Lung (tissue), 11 donors: ENCODE measurements at regions not wholly inside any gene's neighbourhood (a gene's known extent, or its start where the extent isn't known, plus 50 kb on each side); places are given as distances from the start of the nearest gene placed in this dataset.

Experiments
- ATAC-seq: fragments of 200-7000 bp; cut with Tn5 transposase; one replicate; pipeline ENCODE4 v1.9.1; 2020; ENCODE audit warnings: moderate number of reproducible peaks; ENCODE audit not compliant: insufficient read depth, low FRiP score
- DNase-seq, 3 donors: peaks; one replicate each; pipeline ENCODE4 v3.0.0-alpha.2; 2013 to 2017
- H3K27ac ChIP-seq, 2 donors: one replicate each; pipeline ENCODE4 v1.5.1; 2013; ENCODE audit warnings: mild to moderate bottlenecking in 2 of 2, moderate library complexity in 2 of 2, control low read depth in 1 of 2, inconsistent platforms in 1 of 2, low read depth in 1 of 2, low read length in 1 of 2
- H3K27me3 ChIP-seq, 3 donors: one replicate each; pipeline ENCODE4 v1.5.1; 2013; ENCODE audit warnings: low read length in 2 of 3; ENCODE audit not compliant: control insufficient read depth in 3 of 3, insufficient read depth in 3 of 3
- H3K36me3 ChIP-seq, 4 donors: one replicate each; pipeline ENCODE4 v1.5.1; 2013; ENCODE audit warnings: low read length in 4 of 4, mild to moderate bottlenecking in 1 of 4, moderate library complexity in 1 of 4; ENCODE audit not compliant: control insufficient read depth in 4 of 4, insufficient read depth in 4 of 4
- H3K4me1 ChIP-seq, 5 donors: one replicate each; pipeline ENCODE4 v1.5.1; 2013; ENCODE audit warnings: low read length in 5 of 5, mild to moderate bottlenecking in 2 of 5, moderate library complexity in 1 of 5; ENCODE audit not compliant: control insufficient read depth in 5 of 5, insufficient read depth in 5 of 5
- H3K4me3 ChIP-seq: one replicate; pipeline ENCODE4 v1.5.1; 2013; ENCODE audit warnings: mild to moderate bottlenecking, control low read depth, moderate library complexity
- H3K9ac ChIP-seq, 2 donors: one replicate each; pipeline ENCODE4 v1.5.1; 2013; ENCODE audit warnings: low read length in 2 of 2, control low read depth in 1 of 2; ENCODE audit not compliant: insufficient read depth in 1 of 2
- H3K9me3 ChIP-seq, 4 donors: one replicate each; pipeline ENCODE4 v1.5.1; 2013; ENCODE audit warnings: low read length in 3 of 4, mild to moderate bottlenecking in 1 of 4, moderate library complexity in 1 of 4; ENCODE audit not compliant: control insufficient read depth in 4 of 4, insufficient read depth in 3 of 4
- WGBS, 2 donors: extraction: QIAGEN DNeasy Blood & Tissue Kit; methylation state at CpG; one replicate each; pipeline ENCODE4 v1.1.7; 2013; 5-methylcytosine and 5-hydroxymethylcytosine counted together
- TF ChIP-seq, protein P1 (sequence below): IDR thresholded peaks from 2 replicates; pipeline ENCODE4 v1.5.1; 2012; ENCODE audit warnings: mild to moderate bottlenecking; ENCODE audit errors: control extremely low read depth, extremely low read depth
- donor health status: control.
- donor health status: control.
- donor health status: Bipolar disorder and iron deficiency.
- donor health status: healthy.
- donor health status: DM: yes; HTN: yes; CAD: no.

DNA sequence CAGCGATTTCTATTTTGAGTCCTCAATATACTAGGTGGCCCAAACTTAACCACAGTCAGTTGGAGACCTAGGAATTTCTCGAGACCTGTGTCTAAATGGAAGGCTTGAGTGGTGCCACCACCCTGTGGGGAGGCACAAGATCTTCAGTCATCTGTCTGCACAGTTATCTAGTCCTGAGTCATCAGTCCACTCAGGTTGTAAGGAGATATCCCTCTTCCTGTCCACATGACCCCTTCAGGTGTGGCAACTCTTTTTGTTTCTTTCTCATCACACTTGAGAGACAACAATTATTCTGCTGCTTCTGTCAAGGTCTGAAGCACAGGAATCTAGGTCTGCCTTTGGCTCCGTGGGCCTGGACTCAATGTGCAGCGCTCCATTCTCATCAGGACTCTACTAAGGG is 64.4 kb upstream of the IBSP start:
- no peaks in the 10 kb centered on the region for H3K9me3 ChIP-seq
- DNase-seq (no peak), ATAC-seq (no peak)
- WGBS, 2 donors, result 67 to 69% methylated on average over 4 of the region's 4 CpGs
- no peaks in the 10 kb centered on the region for H3K4me1 ChIP-seq
- H3K9ac ChIP-seq, result no peak overlapping the region
- TF ChIP-seq, protein P1, sequence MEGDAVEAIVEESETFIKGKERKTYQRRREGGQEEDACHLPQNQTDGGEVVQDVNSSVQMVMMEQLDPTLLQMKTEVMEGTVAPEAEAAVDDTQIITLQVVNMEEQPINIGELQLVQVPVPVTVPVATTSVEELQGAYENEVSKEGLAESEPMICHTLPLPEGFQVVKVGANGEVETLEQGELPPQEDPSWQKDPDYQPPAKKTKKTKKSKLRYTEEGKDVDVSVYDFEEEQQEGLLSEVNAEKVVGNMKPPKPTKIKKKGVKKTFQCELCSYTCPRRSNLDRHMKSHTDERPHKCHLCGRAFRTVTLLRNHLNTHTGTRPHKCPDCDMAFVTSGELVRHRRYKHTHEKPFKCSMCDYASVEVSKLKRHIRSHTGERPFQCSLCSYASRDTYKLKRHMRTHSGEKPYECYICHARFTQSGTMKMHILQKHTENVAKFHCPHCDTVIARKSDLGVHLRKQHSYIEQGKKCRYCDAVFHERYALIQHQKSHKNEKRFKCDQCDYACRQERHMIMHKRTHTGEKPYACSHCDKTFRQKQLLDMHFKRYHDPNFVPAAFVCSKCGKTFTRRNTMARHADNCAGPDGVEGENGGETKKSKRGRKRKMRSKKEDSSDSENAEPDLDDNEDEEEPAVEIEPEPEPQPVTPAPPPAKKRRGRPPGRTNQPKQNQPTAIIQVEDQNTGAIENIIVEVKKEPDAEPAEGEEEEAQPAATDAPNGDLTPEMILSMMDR, result no peak
- H3K27me3 ChIP-seq, result no peaks in the 10 kb centered on the region
- H3K36me3 ChIP-seq, result no peaks in the 10 kb centered on the region
- no peak overlapping the region for H3K4me3 ChIP-seq
- no peak overlapping the region for H3K27ac ChIP-seq

DNA sequence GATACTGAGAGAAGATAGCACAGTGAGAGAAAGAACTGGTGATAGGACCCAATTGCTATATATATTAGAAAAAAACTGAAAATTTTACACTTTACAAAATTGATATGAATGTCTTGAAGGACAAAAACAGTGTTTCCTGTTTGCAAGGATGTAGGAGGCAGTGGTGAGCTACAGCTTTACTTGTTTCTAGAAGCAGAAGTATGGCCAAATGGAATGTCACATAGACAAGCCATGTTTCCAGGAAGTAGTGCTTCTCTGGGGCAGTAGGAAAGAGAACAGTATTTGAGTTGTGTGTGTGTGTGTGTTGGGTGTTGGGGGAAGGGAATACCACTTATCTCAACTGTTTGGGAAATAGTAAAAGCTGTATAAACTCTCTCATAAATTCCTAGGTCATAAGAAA is 60.9 kb upstream of the IBSP start:
- Histone ChIP-seq H3K36me3 (no peaks in the 10 kb centered on the region), H3K9me3 (no peaks in the 10 kb centered on the region), H3K27ac (no peak overlapping the region), H3K27me3 (no peaks in the 10 kb centered on the region), H3K4me1 (no peaks in the 10 kb centered on the region), H3K9ac (no peak overlapping the region), H3K4me3 (no peak overlapping the region)
- DNase-seq (no peak), ATAC-seq (no peak)
- TF ChIP-seq, protein P1, result no peak

DNA sequence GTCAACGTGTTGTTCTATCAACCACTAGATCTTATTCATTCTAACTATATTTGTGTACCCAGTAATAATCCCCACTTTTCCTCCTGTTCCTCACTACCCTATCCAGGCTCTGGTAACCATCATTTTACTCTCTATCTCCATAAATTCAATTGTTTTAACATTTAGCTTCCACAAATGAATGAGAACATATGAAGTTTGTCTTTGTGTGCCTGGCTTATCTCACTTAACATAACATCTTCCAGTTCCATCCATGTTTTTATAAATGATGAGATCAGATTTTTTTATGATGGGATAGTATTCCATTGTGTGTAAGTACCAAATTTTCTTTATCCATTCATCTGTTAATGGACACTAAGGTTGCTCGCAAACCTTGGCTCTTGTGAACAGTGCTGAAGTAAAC is 59.9 kb upstream of the IBSP start:
- TF ChIP-seq, protein P1, result no peak

DNA sequence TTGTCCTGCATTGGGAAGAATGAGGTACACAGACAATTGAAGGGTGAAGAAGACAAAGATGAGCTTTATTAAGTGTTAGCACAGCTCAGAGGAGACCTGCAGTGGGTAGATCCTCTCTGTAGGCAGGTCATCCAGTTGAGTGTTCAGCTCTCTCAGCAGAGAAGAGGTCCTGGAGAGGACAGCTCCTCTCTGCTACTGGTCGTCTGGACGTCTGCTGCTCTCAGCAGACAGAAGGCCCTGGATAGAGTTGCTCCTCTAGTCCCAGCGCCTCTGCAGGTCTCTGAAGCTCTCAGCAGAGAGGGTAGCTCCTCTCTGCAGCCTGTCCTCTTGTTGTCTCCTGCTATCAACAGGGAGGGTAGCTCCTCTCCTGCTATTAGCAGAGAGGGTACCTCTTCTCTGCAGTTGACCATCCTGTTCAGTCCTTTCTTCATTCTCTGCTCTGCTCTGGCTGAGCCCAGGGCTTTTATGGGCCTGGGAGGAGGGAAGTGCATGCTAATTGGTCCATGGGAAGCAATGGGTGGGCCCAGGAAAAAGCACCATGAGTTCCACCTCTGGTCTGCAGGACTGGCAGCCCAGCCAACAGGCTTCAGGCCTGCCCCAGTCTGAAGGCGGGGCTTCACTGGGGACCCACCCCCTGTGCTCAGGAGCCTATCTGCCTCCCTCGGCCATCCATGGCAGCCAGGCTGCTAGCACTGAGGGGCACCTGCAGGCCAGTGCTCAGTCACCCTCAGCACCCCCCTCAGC is 54.1 kb upstream of the IBSP start:
- Histone ChIP-seq H3K4me3 (no peak overlapping the region), H3K9me3 (peaks cover 0 to 8% (median 2%) of the 10 kb centered on the region in 4 donors), H3K4me1 (peaks cover 0 to 15% (median 0%) of the 10 kb centered on the region in 5 donors), H3K36me3 (no peaks in the 10 kb centered on the region), H3K9ac (no peak overlapping the region), H3K27ac (no peak overlapping the region), H3K27me3 (no peaks in the 10 kb centered on the region)
- ATAC-seq (no peak), DNase-seq (no peak)
- 81 to 83% methylated on average over 5 of the region's 5 CpGs for WGBS, 2 donors
- TF ChIP-seq, protein P1, result no peak

More for the DNA sequence above, 59.9 kb upstream of the IBSP start:
- Histone ChIP-seq H3K27me3 (no peaks in the 10 kb centered on the region), H3K36me3 (no peaks in the 10 kb centered on the region), H3K4me3 (no peak overlapping the region), H3K4me1 (no peaks in the 10 kb centered on the region), H3K27ac (no peak overlapping the region), H3K9ac (no peak overlapping the region), H3K9me3 (no peaks in the 10 kb centered on the region)
- DNase-seq (no peak), ATAC-seq (no peak)
- 90 to 94% methylated on average over 2 of the region's 2 CpGs for WGBS, 2 donors
